NCI-H1417 treated with DMSO at 0.1 percent for 48 hours (cell line): ENCODE measurements at regions not wholly inside any gene's neighbourhood (a gene's known extent, or its start where the extent isn't known, plus 50 kb on each side); places are given as distances from the start of the nearest gene placed in this dataset.
"Not testable (repeated sequence)": the region's sequence is repeated elsewhere in the genome, so short reads cannot be mapped to it uniquely, and the experiment has no call there.

Experiments used
- DNase-seq: peaks from one replicate; lab custom pipeline; 2025; lab: John Stamatoyannopoulos, UW

DNA sequence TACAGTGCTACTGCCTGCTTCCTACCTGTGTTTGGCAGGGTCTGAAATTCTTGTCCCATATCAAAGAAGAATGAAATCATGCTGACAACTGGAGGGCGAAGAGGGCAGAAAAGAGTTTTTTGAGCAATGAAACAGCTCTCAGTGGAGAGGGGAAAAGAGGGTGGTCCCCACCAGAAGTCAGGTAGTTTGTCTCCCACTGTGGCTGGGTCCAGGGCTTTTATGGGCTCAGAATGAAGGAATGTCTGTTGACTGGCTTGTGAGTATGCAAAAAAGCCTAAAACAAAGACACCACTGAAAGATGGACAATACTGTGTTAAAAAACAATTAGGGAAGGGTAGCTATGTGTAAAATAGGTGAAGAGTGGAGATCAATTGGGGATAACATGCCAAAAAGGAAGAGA lies 115.0 kb downstream of the ADAM29 start:
- DNase-seq, result no peak

GRCh38 chr4:175034007-175034406 lies 115.8 kb downstream of the ADAM29 start:
- DNase-seq, result no peak

DNA sequence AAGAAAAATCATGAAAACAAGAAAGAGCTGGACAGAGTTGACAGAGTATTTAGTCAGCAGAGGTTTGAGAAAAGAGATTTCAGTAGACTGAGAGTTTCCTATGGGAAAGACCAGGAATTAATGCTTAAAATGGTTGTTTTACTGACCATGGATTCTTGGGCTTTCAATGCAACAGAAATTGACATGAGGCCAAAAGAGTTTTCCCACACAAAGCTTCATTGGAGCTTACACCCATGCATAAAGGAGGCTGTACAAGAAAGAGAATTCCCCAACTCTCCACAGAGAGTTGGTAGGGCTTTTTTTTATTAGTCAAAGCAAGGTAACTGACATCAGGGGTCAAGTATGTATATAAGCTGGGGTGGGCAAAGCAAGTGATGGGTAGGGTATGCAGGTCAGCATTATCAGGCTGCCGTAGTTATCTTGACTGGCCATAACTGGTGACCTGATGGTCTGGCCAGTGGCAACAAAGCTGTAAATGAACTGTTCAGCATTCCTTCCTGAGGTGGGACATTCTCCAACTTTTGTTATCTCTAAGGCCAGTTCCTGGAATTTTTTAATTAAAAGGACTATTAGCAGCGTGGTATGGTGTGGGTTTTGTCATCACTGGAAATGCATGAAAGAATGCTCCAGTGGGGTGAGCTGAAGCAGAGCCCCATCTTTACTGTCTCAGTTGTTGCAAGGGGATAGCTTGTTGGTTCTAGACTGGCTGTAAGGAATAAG lies 117.0 kb downstream of the ADAM29 start:
- DNase-seq, result no peak

DNA sequence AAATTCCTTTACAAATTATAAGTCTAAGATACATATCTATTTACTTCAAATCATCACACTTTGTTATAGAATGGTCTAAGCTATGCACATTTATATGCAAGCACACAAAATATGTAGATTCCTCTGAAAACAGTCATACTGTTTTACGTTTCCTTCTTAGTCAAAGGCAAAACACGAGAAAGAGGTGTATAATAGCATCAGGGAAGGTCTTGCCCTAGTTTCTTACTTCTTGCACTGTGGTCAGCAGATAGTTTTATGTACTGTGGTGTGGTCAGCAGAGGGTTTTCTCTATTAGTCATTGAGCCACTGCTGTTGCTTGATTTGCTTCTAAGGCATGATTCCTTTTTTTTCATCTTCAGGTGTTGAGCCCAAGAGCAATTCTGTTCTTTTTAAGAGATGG lies 117.7 kb downstream of the ADAM29 start:
- no peak for DNase-seq

- no peak for DNase-seq
These were observed 130.1 kb downstream of the ADAM29 start for GRCh38 chr4:175048111-175048784.

- no peak for DNase-seq
These were observed 130.7 kb downstream of the ADAM29 start for GRCh38 chr4:175048906-175049305.

- DNase-seq, result no peak
These were observed 133.8 kb downstream of the ADAM29 start for GRCh38 chr4:175051974-175052373.

DNA sequence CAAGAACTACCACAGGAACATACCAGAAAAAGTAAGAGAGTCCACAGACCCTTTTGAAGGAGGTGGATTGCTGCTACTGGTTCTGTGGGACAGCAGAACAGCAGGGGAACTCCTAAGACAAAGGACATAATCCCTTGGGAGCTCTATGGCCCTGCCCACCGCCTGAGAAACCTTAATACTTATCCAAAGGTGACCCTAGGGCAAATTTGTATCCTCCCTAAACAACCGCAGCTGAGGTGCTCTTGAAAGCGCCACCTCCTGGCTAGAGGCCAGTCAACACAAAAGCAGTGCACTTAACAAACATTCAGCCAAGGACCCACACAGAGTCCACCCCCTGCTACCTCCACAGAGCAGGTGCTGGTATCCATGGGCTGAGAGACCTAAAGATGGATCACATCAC lies 136.8 kb downstream of the ADAM29 start:
- DNase-seq, result no peak

DNA sequence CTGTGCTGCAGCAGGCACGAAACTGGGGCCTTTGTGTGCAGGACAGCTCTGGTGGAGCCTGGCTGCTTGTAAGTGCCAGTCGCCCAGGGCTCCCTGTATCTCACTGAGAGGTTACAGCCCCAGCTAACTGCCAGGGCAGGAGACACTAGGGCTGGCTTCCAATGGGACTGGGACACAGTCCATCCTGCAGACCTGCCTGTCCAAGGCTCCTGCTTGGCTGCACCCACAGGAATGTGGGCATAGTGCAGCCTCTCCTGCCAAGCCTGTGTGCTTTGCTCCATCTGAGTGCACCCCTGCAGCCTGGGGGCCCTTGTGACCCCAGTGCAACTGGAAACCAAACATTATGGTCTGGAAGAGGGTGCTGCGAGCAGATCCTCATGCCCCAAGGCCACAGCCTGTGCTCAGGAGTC lies 144.0 kb downstream of the ADAM29 start:
- DNase-seq, result no peak

GRCh38 chr4:175065228-175065627 lies 147.1 kb downstream of the ADAM29 start:
- no peak for DNase-seq

- DNase-seq, result no peak
These were observed 148.9 kb downstream of the ADAM29 start for GRCh38 chr4:175066923-175067627.

GRCh38 chr4:175068266-175068665 lies 150.1 kb downstream of the ADAM29 start:
- DNase-seq, result no peak

DNA sequence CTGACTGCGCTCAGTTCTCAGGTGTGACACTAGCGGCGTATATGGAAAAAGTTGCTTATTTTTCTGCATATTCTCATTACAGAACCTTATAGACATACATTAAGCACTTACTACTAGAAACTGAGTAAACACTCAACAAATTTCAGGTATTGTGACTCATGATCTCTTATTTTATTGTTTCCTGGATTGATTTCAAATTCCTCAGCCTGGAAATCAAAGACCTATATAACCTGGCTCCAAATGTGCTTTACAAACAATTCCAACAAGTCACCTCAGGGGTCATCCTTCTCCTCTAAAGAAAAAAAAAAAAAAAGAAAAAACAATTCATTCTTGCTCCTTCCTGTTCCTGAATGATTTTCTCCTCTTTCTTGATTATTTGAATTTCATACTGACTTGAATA lies 152.3 kb downstream of the ADAM29 start:
- no peak for DNase-seq

DNA sequence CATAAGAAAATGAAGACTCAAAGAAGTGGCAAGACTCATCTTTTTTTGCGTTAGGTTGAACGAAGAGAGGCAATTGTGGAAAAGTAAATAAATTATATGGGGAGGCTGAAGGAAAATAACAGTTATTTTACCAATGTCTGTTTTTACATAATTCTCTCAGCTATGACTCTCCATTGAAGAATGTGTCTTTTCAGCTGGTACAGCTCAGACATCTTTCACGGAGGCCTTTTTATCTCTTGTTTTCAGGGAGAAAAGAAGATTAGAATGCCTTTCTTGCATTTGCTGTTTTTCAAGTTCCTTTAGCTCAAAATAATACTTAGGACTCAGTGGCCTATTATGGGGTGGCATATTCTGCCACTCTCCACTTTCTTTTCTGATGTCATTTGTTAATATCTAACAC lies 153.0 kb downstream of the ADAM29 start:
- no peak for DNase-seq

- no peak for DNase-seq
These were observed 169.0 kb downstream of the ADAM29 start for GRCh38 chr4:175087145-175087544.

- DNase-seq, result no peak
These were observed 172.0 kb downstream of the ADAM29 start for GRCh38 chr4:175090116-175090515.

DNA sequence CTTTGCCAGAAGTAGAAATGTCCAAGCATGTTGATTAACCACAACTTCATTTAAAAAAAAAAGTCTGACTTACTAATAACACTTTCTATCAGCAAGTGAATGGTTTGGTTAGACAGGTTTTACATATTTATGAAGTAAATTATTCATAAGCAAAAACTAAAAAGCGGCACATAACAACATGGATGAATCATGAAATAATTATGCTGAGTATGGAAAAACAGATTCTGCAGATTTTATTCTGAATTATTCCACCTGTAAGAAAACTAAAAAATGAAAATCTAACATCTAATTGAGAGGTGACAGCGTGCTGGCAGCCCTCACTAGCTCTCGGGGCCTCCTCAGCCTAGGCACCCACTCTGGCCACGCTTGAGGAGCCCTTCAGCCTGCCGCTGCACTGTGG lies 173.5 kb downstream of the ADAM29 start:
- no peak for DNase-seq

- DNase-seq, result no peak
These were observed 174.0 kb downstream of the ADAM29 start for GRCh38 chr4:175092114-175092513.

GRCh38 chr4:175093055-175093454 lies 174.9 kb downstream of the ADAM29 start:
- not testable (repeated sequence) for DNase-seq

DNA sequence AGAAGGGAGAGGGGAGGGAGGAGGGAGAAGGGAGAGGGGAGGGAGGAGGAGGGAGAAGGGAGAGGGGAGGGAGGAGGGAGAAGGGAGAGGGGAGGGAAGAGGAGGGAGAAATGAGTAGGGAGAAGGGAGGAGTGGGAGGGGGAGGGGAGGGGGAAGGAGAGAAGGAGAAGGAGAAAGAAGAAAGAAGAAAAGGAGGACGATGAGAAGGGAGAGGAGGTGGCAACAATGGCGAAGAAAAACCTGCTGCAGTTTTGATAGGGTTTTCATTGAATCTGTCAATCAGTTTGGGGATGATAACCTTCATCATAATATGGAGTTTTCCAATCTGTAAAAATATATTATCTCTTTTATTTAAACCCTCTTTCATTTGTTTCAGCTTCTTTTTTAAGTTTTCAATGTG lies 185.2 kb downstream of the ADAM29 start:
- DNase-seq, result no peak

DNA sequence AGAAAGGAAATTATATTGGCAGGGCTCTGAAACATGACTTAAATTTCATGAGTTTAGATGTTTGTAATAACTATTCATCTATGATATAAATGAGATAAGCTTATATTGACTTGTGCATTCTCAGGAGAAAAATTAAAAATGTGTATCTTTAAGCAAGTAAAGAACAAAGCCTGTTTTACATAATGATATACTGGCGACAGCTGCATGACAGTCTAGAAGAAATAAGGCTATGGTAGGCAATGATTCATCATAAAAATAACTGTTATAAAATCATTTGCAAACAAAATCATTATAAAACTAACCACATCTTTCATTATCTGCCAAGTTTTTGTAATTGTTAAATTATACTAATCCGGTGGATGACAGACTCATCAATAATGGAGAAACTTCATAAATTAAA lies 188.1 kb downstream of the ADAM29 start:
- DNase-seq, result no peak

- DNase-seq, result no peak
These were observed 191.8 kb downstream of the ADAM29 start for GRCh38 chr4:175109933-175110332.

DNA sequence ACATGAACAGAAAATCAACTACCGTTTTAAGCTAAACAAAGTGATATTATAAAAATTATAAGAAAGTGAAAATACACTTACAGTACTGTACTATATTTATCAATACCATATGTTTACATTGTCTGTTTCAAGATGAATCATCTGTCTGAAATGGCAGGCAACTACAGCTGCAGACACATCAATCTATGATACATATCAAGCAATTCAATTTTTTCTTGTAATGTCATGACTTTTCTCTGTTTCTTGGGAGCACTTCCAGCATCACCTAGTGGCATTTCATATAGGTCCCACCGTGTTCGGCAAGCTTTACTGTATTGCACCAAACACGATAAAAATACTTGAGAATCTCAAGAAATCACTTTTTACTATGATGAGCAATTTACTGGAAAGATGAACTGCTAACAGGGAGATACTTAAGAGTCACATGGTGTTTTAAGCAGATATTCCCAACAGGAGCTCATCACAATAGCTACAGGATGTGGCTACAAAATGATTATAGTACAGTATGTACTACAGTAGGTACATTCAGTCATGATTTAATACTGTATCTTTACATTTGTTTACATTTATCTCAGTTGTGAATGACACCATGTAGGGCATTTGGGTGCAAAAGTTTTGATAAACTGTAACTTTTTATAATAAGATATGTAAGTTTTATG lies 207.4 kb downstream of the ADAM29 start:
- no peak for DNase-seq
